HG03432 (cell line): ENCODE measurements at regions not wholly inside any gene's neighbourhood (a gene's known extent, or its start where the extent isn't known, plus 50 kb on each side); places are given as distances from the start of the nearest gene placed in this dataset.
"Not testable (repeated sequence)": the region's sequence is repeated elsewhere in the genome, so short reads cannot be mapped to it uniquely, and the experiment has no call there.

ENCODE experiments used
- ATAC-seq: cut with Tn5 transposase; IDR thresholded peaks from one replicate; pipeline ENCODE4 v1.9.1; 2021; ENCODE audit warnings: mild to moderate bottlenecking, moderate library complexity; ENCODE audit not compliant: unreplicated experiment

DNA sequence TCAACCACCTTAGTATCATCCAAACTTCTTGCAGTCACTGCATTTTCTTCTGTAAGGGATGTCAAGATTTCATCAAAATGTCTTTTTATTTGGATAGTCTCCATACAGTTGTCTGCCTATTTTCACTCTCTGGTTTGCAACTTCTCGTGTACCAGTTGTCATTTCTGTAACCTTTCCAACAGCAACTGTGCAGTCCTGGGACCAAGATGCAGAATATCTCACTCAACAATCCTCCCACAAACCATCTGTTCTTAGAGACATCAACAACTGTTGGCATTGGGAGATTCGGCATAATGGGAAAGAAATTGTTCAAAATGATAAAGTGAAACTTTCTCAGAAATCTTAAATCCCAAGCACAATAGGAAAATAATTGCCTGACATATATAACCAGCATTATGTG is 933.6 kb upstream of the SLC39A10 start:
- no peak for ATAC-seq

DNA sequence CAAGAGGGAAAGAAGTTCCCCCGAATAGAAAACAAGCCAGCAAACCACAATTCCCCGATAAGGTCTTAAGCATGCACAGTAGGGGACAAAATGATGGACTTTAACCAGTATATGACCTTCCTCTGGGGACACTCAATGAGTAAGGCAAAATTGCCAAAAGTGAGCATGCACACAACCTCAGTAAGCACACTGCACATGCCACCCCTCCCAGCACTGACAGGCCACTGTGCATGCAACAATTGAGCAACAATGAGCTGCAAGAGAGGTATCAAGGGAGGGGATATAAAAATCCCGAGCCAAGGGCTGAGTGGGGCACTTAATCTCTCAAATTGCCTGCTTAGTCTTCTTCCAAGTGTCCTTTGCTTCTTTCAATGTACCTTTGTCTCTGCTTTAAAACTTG is 935.8 kb upstream of the SLC39A10 start:
- no peak for ATAC-seq

DNA sequence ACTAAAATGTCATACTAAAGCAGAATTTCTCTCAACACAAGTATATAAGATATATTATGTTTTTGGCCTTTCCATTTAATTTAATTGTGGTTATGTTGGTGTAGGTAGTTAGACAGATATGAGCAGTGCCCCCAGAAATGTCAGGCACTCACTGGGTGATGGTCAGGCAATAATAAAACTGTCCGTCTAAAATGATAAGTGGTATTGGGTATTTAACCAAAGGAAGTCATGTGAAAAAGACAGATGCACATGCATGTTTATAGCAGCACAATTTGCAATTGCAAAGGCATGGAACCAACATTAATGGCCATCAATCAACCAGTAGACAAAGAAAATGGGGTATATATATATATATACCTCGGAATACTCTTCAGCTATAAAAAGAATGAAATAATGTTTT is 936.6 kb upstream of the SLC39A10 start:
- ATAC-seq, result no peak

DNA sequence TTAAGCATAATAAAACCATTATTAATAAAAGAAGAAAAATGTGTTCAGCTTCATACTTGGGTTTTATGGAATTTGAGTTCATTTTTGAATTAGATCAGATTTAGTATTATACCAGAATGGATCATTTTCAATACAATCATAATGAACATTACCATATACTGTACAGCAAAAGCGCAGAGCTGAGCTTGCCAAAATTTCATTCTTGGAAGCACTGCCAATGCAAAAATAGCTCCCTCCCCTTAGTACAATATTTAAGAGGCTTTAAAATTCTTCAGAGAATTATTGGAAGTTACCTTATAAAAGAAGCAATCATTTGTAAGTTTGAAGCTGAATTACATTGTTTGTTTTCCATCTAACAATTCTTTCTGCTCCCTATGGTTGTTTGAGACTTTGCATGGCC is 938.1 kb upstream of the SLC39A10 start:
- no peak for ATAC-seq

- ATAC-seq, result no peak
These were observed 942.5 kb upstream of the SLC39A10 start for GRCh38 chr2:194714541-194714940.

DNA sequence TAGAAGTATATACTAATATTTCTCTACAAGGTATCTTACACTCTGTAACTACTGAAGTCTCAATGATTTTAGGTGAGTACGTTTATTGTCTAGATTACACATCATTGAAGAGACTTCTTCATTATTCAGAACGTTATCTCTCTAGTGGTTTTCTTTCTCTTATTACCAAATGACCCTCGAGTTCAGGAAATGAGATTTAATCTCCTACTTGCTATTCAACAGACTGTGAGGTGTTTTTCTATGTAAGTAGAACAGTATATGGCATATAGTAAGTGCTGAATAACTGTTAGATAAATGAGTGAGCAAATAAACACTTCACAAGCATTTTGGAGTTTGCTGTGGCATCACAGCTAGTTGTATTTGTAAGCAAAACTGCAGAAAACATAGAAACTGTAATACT is 947.2 kb upstream of the SLC39A10 start:
- ATAC-seq, result no peak

- ATAC-seq, result no peak
These were observed 950.8 kb upstream of the SLC39A10 start for GRCh38 chr2:194706179-194706578.

GRCh38 chr2:194705398-194705797 is 951.6 kb upstream of the SLC39A10 start:
- peak; percentile 63 for ATAC-seq

DNA sequence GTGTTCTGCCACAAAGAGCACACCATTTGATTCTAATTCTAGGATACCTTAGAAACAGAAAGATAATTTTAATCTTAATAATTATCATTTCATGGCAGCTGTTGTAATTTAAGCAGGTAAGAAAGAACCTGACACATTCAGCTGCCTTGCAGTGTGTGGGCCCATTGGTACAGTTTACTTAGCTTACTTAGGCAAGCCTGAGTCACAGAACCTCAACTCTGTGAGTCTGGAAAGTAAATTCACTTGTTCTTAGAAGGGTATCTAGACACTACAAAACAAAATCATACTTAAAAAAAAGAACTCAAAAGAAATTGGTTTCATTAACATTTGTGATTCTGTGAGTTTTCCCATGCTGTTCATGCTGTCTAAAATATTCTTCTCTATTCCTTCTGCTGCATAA is 956.3 kb upstream of the SLC39A10 start:
- no peak for ATAC-seq

DNA sequence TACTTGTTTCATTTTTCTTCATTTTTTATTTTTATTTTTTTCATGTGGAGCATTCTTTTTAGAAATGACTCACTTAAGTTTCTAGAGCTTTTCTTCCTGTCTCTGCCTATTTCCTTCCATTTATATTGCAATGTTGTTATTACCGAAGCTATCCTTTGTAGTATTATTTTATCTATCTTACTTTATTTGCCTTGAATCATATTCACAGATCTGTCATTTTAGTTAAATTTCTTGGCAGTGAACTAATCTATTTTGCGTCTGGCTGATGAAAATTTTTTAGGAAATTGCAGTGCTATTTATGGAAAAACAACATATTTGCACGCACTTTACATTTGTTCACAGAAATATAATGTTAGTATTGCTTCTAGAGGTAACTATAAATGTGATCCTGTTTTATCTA is 956.9 kb upstream of the SLC39A10 start:
- ATAC-seq, result no peak

GRCh38 chr2:194698012-194698411 is 959.0 kb upstream of the SLC39A10 start:
- no peak for ATAC-seq

GRCh38 chr2:194697439-194697838 is 959.6 kb upstream of the SLC39A10 start:
- ATAC-seq, result no peak

- ATAC-seq, result no peak
These were observed 960.3 kb upstream of the SLC39A10 start for GRCh38 chr2:194696690-194697089.

DNA sequence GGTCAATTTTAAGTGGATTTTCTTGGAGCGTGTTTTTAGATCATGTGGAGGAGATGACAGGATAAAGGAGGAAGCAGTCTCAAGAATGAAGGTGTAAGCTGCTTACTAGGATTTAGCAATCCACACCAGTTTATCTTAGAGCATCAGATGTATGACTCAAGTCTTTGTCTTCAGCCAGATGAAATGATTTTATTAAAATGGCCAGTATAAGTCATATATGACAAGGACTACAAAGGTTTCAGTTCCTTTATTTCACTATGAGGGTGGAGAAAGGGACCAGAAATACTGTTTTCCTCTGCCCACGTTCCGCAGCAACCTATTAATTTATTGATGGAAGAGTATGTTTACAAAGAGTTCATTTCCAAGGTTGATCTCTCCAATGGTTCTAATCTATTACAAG is 970.5 kb upstream of the SLC39A10 start:
- no peak for ATAC-seq

GRCh38 chr2:194674043-194674442 is 983.0 kb upstream of the SLC39A10 start:
- peak; percentile 61 for ATAC-seq

DNA sequence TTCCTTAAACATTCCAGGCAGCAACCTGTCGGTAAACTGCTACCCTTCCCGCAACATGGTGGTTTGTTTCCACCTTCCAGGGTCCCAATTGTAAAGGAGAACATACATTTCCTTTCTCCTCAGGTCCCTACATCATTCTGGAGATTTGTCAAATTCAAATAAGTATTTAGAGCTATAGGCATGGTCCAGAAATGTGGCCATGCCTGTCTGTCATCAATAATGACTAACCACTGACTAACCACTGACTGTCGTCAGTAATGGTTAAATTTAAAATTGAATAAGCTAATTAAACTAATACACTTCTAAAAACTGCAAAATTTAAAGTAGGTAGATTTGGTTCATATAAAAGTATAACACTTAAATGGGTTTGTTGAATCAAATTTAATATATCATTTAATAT is 984.0 kb upstream of the SLC39A10 start:
- ATAC-seq, result no peak

GRCh38 chr2:194661431-194661830 is 995.6 kb upstream of the SLC39A10 start:
- no peak for ATAC-seq

DNA sequence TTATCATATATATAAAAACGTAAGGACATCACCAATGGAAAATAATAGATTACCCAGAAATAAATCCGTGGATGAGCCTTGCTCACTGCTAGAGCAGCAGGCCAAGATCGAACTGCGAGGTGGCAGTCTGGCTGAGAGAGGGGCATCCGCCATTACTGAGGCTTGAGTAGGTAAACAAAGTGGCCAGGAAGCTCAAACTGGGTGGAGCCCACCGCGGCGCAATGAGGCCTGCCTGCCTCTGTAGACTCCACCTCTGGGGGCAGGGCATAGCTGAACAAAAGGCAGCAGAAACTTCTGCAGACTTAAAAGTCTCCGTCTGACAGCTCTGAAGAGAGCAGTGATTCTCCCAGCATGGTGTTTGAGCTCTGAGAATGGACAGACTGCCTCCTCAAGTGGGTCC is 1018.0 kb upstream of the SLC39A10 start:
- ATAC-seq, result not testable (repeated sequence)

- ATAC-seq, result no peak
These were observed 1035.1 kb upstream of the SLC39A10 start for GRCh38 chr2:194621945-194622344.

GRCh38 chr2:194619366-194619765 is 1037.7 kb upstream of the SLC39A10 start:
- ATAC-seq, result no peak

DNA sequence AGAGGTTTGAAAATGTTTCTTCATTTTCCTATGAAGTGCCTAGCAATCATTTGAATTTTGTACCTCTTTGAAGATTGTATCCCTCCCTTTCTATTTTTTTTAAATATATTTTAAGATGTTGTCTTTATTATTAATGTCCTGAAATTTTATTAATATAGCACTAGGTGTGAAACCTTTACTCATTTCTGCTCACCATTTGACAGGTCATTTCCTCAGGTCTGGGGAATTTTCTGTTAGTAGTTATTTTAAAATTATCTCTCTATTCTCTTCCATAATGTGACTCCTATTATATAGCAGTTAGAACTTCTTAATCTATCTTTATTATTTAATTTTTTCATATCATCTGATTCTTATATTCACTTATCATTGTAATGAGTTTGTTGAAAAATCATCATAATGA is 1038.6 kb upstream of the SLC39A10 start:
- no peak for ATAC-seq

DNA sequence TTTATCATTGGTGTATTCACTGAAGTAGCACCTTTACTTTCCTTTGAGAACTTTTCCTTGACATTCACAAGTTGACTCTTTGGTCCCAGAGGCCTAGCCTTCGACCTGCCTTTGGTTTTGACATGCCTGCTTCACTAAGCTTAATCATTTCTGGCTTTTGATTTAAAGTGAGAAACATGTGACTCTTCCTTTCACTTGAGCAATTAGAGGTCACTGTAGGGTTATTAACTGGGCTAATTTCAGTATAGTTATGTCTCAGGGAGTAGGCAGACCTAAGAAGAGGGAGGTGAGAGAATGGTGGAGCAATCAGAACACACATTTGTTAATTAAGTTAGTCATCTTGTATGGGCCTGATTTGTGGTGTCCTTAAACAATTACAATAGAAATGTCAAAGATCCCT is 1040.7 kb upstream of the SLC39A10 start:
- ATAC-seq, result peak; percentile 77

- ATAC-seq, result no peak
These were observed 1046.7 kb upstream of the SLC39A10 start for GRCh38 chr2:194610297-194610696.

- ATAC-seq, result no peak
These were observed 1053.6 kb upstream of the SLC39A10 start for GRCh38 chr2:194603429-194603828.
